GM18505 (cell line): ENCODE measurements at regions not wholly inside any gene's neighbourhood (a gene's known extent, or its start where the extent isn't known, plus 50 kb on each side); places are given as distances from the start of the nearest gene placed in this dataset.
A peak's percentile ranks its signal among the peaks of the same experiment; 100 is the strongest.
"Not testable (repeated sequence)": the region's sequence is repeated elsewhere in the genome, so short reads cannot be mapped to it uniquely, and the experiment has no call there.

Experiments used
- ATAC-seq: cut with Tn5 transposase; IDR thresholded peaks from one replicate; pipeline ENCODE4 v1.9.1; 2021; ENCODE audit not compliant: unreplicated experiment
- POLR2A ChIP-seq: IDR thresholded peaks from 4 replicates; pipeline ENCODE4 v1.6.1; 2011; ENCODE audit warnings: borderline replicate concordance; ENCODE audit not compliant: insufficient read depth, insufficient read length; ENCODE audit errors: extremely low read depth

DNA sequence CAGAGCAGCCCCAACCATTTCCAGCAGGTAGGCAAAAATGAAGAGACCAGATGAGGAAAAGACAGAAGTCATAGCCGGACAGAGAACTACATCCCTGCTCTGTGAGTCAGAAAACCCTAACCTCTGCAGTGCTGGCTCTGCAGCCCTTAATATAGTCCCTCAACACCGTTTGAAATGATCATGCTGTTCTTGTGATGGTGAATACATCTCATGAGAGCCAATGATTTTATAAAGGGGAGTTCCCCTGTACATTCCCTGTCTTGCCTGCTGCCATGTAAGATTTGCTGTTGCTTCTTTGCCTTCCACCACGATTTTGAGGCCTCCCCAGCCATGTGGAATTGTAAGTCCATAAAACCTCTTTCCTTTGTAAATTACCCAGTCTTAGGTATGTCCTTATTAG is 216.8 kb upstream of the RFX3 start:
- no peak for TF ChIP-seq POLR2A
- no peak for ATAC-seq

GRCh38 chr9:3741729-3742128 is 215.9 kb upstream of the RFX3 start:
- ATAC-seq, result no peak
- TF ChIP-seq POLR2A, result no peak

DNA sequence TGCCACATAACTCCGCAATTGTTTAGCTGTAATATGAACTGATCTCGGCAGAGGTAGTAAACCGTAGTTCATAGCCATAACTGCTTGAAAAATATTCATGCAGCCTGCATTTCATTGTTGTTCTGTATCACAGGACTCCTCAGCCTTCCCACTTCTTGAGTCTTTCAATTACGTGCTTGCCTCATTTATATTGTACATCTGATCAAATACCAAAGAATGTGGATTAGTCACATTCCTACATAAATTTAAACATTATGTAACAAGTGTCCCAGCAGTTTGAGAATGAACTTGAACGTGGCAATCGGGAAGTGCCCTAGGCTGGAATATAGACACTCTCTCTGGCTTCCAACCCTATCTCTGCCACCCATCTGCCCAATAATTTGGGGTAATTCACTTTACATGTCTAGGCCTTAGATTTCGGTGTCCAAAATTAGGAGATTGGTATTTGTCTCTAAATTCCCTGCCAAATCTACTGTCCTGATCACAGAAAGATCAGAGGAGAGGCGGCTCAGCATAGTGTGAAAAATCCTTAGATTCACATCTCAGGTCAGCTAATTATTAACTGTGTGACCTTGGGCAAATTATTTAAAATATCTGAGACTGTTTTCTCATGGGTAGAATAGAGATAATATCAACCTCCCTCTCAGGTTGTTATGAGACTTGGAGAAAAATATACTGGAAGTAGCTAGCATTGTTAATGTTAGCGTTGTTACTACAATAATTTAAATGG is 215.1 kb upstream of the RFX3 start:
- TF ChIP-seq POLR2A, result no peak
- ATAC-seq, result no peak

- ATAC-seq, result no peak
- TF ChIP-seq POLR2A, result no peak
These were observed 210.4 kb upstream of the RFX3 start for GRCh38 chr9:3736161-3736560.

- no peak for TF ChIP-seq POLR2A
- ATAC-seq, result no peak
These were observed 209.4 kb upstream of the RFX3 start for GRCh38 chr9:3735251-3735650.

- not testable (repeated sequence) for ATAC-seq
These were observed 207.9 kb upstream of the RFX3 start for GRCh38 chr9:3733527-3734262.

DNA sequence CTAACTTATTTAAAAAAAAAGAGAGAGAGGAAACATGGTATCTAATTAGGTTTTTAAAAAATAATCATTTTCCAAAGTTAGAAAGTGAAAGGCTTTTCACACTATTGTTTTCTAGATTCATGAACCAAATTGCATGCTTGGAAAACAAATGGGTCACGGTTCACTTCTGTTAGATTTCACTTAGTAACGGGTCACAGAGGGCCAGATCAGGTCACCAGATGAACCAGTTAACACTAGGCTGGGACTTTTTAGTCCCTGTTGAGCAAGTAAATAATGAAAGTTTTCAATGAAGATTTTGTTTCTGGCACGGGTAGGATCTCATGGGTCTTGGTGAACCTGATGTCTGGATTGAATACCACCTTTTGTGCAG is 207.2 kb upstream of the RFX3 start:
- no peak for TF ChIP-seq POLR2A
- no peak for ATAC-seq

DNA sequence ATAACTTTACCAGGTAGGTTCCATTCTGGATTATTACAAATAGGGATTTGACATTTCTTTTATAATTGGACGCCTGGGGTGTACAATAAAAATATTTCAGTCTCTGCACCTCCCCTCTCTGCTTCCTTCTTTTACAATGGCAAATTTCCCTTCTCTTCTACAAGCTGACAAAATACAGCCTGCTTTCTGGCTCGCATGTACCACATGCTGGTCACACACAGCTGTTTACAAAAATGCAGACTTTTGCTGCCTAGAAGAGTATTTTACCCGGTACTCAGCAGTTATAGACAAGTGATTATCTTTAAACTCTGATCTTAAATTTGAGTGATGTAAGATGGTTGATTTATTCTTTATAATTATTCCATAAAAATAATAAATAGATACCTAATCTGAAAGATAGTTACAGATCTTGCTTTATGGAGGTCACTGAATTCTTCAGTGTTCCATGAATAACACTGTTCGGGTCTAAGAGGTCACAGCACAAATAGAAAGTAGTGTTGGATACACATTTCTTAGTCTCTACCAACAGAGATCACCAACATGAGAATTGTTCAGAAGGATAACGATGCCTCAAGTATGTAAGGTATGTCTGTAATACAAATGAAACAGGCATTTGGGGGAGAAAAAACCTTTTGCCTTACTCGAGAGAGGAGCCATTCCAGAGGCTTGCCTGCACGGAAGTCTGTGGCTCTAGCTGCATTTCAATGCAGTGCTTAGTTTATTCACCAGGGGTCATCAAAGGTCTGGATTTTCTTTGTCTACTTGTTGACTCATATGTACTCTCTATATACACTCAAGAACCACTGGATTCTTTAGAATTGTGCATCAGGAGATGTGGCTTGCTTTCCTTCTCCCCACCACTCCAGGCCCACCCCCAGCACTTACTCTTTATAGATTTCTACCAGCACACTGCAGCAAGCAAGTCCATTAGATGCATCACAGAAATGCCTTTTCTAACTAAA is 206.6 kb upstream of the RFX3 start:
- no peak for TF ChIP-seq POLR2A
- ATAC-seq, result peak; percentile 90

- ATAC-seq, result no peak
- TF ChIP-seq POLR2A, result no peak
These were observed 204.7 kb upstream of the RFX3 start for GRCh38 chr9:3730511-3730922.

DNA sequence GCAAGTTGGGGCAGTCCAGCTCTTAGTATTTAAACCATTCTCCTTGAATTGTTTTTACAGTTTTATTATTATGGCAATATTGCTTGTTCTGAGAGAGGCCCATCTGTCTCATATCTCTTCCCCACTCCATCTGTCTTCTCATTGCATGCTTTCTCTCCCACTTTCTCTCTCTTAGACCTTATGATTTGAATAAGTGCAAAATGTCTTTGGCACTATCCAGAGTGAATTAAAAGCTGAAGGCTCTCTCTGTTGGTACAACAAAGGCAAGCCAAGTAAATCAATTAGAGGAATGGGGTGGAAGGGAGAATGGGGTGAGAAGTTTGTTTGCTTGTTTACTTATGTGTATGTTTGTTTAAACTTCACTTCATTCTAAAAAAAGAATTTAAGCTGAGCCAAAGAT is 195.3 kb upstream of the RFX3 start:
- TF ChIP-seq POLR2A, result no peak
- no peak for ATAC-seq

- ATAC-seq, result no peak
- TF ChIP-seq POLR2A, result no peak
These were observed 193.5 kb upstream of the RFX3 start for GRCh38 chr9:3719286-3719685.

DNA sequence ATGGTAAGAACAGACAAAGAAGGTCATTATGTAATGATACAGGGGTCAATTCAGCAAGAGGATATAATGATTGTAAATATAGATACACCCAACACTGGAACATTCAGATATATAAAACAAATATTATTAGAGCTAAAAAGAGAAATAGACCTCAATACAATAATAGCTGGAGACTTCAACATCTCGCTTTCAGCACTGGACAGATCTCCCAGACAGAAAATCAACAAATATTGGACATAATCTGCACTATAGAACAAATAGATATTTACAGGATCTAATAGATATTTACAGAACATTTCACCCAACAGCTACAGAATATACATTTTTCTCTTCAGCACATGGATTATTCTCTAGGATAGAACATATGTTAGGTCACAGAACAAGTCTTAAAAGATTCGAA is 190.6 kb upstream of the RFX3 start:
- no peak for ATAC-seq
- no peak for TF ChIP-seq POLR2A

GRCh38 chr9:3708751-3709150 is 182.9 kb upstream of the RFX3 start:
- TF ChIP-seq POLR2A, result no peak
- ATAC-seq, result no peak
